ENCODE measurements at regions not wholly inside any gene's neighbourhood (a gene's known extent, or its start where the extent isn't known, plus 50 kb on each side); places are given as distances from the start of the nearest gene placed in this dataset.

DNA sequence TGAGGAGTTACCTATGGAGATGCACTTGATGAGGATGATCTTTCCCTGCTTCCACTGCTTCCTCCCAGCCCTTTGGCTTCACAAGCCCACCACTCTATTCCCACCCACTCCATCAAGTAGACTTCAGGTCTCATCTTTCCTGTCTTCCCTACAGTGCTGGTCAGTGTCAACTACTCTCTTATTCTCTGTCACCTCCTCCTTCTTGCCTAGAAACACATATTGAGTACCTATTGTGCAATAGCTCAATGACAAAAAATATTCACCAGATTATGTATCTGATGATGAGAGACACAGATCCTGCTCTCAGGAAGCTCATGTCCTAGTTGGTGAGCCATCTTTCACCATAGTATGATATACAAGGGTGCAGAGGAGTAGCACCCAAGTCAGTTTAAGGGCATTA, 82.2 kb upstream of the NFASC start:
- no peak overlapping the region for H2AFZ ChIP-seq (ENCODE audit: low read length)
- DNase-seq (no peak), ATAC-seq (no peak)
- H3F3A ChIP-seq (ENCODE audit: low read length, unreplicated experiment), result no peaks in the 10 kb centered on the region
- no peaks in the 10 kb centered on the region for H3K4me1 ChIP-seq (ENCODE audit: insufficient read depth, low read length)
- H3K27me3 ChIP-seq (ENCODE audit: low read length), result peaks cover 39% of the 10 kb centered on the region
- no TSS peak for BruUV-seq (replicated peaks)
- ChIA-PET POLR2A (ENCODE audit: unreplicated experiment) (interaction anchor here (0.6 kb wide), 1 partner anchor 216 kb away, joined by 5 read pairs; no protein-coding TSS in a partner anchor), CTCF (interaction anchor here (0.6 kb wide), 1 partner anchor 133 kb away, joined by 6 read pairs; no protein-coding TSS in a partner anchor)
- H3K27ac ChIP-seq (ENCODE audit: low read length), result no peak overlapping the region
- intact Hi-C loops (cut with micrococcal nuclease), result no loop called here
- H3K4me3 ChIP-seq (ENCODE audit: low read length), result no peak overlapping the region
- H3K36me3 ChIP-seq (ENCODE audit: low read depth, low read length), result no peaks in the 10 kb centered on the region
- no peak overlapping the region for H3K4me2 ChIP-seq (ENCODE audit: low read length)
- TF ChIP-seq EZH2phosphoT487 (IDR thresholded peaks at IDR 0.05; ENCODE audit: borderline replicate concordance, low read length), result no peak
- TF ChIP-seq EZH2 (IDR thresholded peaks at IDR 0.05; ENCODE audit: low read length, unreplicated experiment), result no peak
- TF ChIP-seq, protein P1, sequence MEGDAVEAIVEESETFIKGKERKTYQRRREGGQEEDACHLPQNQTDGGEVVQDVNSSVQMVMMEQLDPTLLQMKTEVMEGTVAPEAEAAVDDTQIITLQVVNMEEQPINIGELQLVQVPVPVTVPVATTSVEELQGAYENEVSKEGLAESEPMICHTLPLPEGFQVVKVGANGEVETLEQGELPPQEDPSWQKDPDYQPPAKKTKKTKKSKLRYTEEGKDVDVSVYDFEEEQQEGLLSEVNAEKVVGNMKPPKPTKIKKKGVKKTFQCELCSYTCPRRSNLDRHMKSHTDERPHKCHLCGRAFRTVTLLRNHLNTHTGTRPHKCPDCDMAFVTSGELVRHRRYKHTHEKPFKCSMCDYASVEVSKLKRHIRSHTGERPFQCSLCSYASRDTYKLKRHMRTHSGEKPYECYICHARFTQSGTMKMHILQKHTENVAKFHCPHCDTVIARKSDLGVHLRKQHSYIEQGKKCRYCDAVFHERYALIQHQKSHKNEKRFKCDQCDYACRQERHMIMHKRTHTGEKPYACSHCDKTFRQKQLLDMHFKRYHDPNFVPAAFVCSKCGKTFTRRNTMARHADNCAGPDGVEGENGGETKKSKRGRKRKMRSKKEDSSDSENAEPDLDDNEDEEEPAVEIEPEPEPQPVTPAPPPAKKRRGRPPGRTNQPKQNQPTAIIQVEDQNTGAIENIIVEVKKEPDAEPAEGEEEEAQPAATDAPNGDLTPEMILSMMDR (conservative IDR thresholded peaks at IDR 0.05; ENCODE audit: low read depth, low read length), result no peak
- H3K9me3 ChIP-seq (ENCODE audit: low read length), result no peaks in the 10 kb centered on the region
- H3K9me2 ChIP-seq (replicated peaks; ENCODE audit: low read length), result no peaks in the 10 kb centered on the region
- H3K79me2 ChIP-seq (ENCODE audit: low read length), result no peaks in the 10 kb centered on the region
- H3K9ac ChIP-seq (ENCODE audit: low read length), result no peak overlapping the region
- H4K20me1 ChIP-seq (ENCODE audit: low read length), result no peaks in the 10 kb centered on the region

DNA sequence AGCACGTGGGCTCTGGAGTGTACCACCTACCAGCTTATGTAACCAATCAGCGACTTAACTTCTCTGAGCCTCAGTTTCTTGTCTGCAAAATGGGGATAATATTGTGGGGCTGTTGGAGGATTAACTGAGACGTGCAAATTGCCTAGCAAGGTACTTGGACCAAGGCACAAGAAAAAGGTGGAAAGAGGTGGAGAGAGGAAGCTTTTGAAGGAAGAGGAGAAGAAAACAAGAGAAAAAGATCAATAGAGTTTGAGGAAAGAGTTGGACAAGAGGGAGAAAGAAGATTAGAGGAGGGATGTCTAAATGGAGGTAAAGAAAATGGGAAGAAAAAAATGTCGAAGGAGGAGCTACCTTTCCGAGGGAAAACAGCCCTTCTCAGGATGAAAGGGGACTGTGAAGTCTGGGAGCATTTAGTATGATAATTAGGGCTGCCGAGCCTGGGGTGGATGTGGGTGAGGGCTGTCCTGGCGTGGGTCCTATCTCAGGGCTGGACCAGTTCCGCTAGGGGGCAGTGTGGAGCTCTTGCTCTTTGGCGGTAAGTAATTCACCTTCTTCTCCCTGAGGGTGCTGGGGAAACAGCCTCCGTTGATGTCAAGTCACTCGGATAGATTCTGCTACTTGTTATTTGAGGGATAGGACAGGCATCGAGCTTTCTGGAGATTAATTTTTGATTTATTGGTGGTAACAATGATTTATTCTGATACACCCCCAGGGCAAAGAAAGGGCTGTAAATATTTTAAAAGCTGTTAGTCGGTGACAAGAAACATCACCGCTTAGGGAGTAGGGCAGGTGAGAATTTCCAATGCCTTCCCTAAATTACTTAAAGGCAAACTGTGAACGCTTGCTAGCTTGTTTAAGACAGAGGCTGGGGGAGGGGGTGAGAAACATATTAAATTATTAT, 79.0 kb upstream of the NFASC start:
- BruUV-seq (replicated peaks), result no TSS peak
- no peaks in the 10 kb centered on the region for H3K79me2 ChIP-seq (ENCODE audit: low read length)
- H3K9me2 ChIP-seq (replicated peaks; ENCODE audit: low read length), result no peaks in the 10 kb centered on the region
- H3K27me3 ChIP-seq (ENCODE audit: low read length), result peaks cover 28% of the 10 kb centered on the region
- TF ChIP-seq, protein P1 (conservative IDR thresholded peaks at IDR 0.05; ENCODE audit: low read depth, low read length), result peak; percentile 99
- no peak for TF ChIP-seq EZH2phosphoT487 (IDR thresholded peaks at IDR 0.05; ENCODE audit: borderline replicate concordance, low read length)
- H2AFZ ChIP-seq (ENCODE audit: low read length), result no peak overlapping the region
- DNase-seq (peak; percentile 83), ATAC-seq (peak; percentile 86)
- no peaks in the 10 kb centered on the region for H4K20me1 ChIP-seq (ENCODE audit: low read length)
- CTCF ChIA-PET, result interaction anchor here (0.6 to 1.4 kb wide), 6 partner anchors 11 to 498 kb away, joined by 3 to 18 read pairs (median 4); no protein-coding TSS in a partner anchor
- no peak overlapping the region for H3K9ac ChIP-seq (ENCODE audit: low read length)
- H3K27ac ChIP-seq (ENCODE audit: low read length), result no peak overlapping the region
- H3K9me3 ChIP-seq (ENCODE audit: low read length), result no peaks in the 10 kb centered on the region
- H3K36me3 ChIP-seq (ENCODE audit: low read depth, low read length), result no peaks in the 10 kb centered on the region
- POLR2A ChIA-PET (ENCODE audit: unreplicated experiment), result no interaction called here
- H3F3A ChIP-seq (ENCODE audit: low read length, unreplicated experiment), result no peaks in the 10 kb centered on the region
- H3K4me1 ChIP-seq (ENCODE audit: insufficient read depth, low read length), result no peaks in the 10 kb centered on the region
- H3K4me2 ChIP-seq (ENCODE audit: low read length), result no peak overlapping the region
- no peak overlapping the region for H3K4me3 ChIP-seq (ENCODE audit: low read length)
- intact Hi-C loops (cut with micrococcal nuclease), result no loop called here

DNA sequence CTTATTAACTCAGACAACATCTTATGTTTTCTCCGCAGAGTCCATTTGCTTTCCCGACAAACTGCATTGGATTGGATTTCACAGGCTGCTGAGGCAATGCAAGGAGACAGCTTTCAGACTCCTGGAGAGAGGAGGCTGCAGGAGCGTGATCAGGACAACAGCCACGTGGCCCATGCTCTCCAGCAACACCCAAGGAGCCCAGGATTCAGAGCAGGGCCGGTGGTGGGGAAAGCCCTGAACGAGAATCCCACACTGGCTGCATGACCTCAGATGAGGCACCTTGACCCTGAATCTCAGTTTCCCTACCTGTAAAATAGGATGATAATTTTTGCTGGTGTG, 78.3 kb upstream of the NFASC start:
- Histone ChIP-seq H3K4me2 (ENCODE audit: low read length) (no peak overlapping the region), H3K36me3 (ENCODE audit: low read depth, low read length) (no peaks in the 10 kb centered on the region), H3K4me3 (ENCODE audit: low read length) (no peak overlapping the region), H2AFZ (ENCODE audit: low read length) (no peak overlapping the region), H3K27ac (ENCODE audit: low read length) (no peak overlapping the region), H3F3A (ENCODE audit: low read length, unreplicated experiment) (no peaks in the 10 kb centered on the region), H4K20me1 (ENCODE audit: low read length) (no peaks in the 10 kb centered on the region), H3K9ac (ENCODE audit: low read length) (no peak overlapping the region), H3K9me2 (replicated peaks; ENCODE audit: low read length) (no peaks in the 10 kb centered on the region), H3K4me1 (ENCODE audit: insufficient read depth, low read length) (no peaks in the 10 kb centered on the region), H3K27me3 (ENCODE audit: low read length) (peaks cover 25% of the 10 kb centered on the region), H3K79me2 (ENCODE audit: low read length) (no peaks in the 10 kb centered on the region), H3K9me3 (ENCODE audit: low read length) (no peaks in the 10 kb centered on the region)
- CTCF ChIA-PET, result interaction anchor here (0.7 to 1.4 kb wide), 5 partner anchors 10 to 226 kb away, joined by 3 to 18 read pairs (median 4); no protein-coding TSS in a partner anchor
- no TSS peak for BruUV-seq (replicated peaks)
- intact Hi-C loops (cut with micrococcal nuclease), result no loop called here
- ATAC-seq (no peak), DNase-seq (no peak)
- no peak for TF ChIP-seq EZH2 (IDR thresholded peaks at IDR 0.05; ENCODE audit: low read length, unreplicated experiment)
- TF ChIP-seq, protein P1 (conservative IDR thresholded peaks at IDR 0.05; ENCODE audit: low read depth, low read length), result no peak
- no peak for TF ChIP-seq EZH2phosphoT487 (IDR thresholded peaks at IDR 0.05; ENCODE audit: borderline replicate concordance, low read length)
- POLR2A ChIA-PET (ENCODE audit: unreplicated experiment), result no interaction called here
